Gastrocnemius medialis (tissue), 4 donors: ENCODE measurements at regions not wholly inside any gene's neighbourhood (a gene's known extent, or its start where the extent isn't known, plus 50 kb on each side); places are given as distances from the start of the nearest gene placed in this dataset.

Experiments used
- POLR2A ChIP-seq, 2 donors: fragments of 450-650 bp; IDR thresholded peaks; one replicate each; pipeline ENCODE4 v1.6.1; 2017; ENCODE audit warnings: antibody characterized with exemption in 2 of 2, mild to moderate bottlenecking in 2 of 2, moderate library complexity in 2 of 2
- TF ChIP-seq, protein P1 (sequence below), 5 experiments: fragments of 450-650 bp in 3 of 5; fragments of 200-600 bp in 2 of 5; sonication (generic) in 2 of 5; IDR thresholded peaks in 4 of 5; conservative IDR thresholded peaks in 1 of 5; 1 replicate in 4 of 5; 2 replicates in 1 of 5; pipeline ENCODE4 v1.5.1; 2016 to 2019; ENCODE audit warnings: antibody characterized with exemption in 5 of 5, mild to moderate bottlenecking in 3 of 5, moderate library complexity in 3 of 5

DNA sequence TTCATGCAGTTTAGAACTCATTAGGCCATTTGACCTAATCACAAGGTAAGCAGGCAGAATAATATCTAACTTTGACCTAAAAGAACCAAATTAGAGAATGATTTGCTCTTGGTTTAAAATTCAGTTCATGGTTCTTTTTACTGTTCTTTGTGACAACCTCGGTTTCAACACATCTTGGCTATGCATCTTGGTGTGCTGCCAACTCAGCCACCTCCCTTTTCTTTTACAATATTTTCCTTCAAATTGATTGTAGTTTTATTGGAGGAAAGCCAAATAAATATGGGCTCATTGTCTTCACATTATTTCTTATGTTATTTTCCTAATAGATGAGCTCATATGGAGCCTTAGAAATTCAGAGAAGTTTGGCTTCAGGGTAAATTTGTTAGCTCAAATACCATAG lies 338.3 kb downstream of the SIPA1L2 start:
- no peak for TF ChIP-seq POLR2A (IDR thresholded peaks at IDR 0.05)
- TF ChIP-seq, protein P1, sequence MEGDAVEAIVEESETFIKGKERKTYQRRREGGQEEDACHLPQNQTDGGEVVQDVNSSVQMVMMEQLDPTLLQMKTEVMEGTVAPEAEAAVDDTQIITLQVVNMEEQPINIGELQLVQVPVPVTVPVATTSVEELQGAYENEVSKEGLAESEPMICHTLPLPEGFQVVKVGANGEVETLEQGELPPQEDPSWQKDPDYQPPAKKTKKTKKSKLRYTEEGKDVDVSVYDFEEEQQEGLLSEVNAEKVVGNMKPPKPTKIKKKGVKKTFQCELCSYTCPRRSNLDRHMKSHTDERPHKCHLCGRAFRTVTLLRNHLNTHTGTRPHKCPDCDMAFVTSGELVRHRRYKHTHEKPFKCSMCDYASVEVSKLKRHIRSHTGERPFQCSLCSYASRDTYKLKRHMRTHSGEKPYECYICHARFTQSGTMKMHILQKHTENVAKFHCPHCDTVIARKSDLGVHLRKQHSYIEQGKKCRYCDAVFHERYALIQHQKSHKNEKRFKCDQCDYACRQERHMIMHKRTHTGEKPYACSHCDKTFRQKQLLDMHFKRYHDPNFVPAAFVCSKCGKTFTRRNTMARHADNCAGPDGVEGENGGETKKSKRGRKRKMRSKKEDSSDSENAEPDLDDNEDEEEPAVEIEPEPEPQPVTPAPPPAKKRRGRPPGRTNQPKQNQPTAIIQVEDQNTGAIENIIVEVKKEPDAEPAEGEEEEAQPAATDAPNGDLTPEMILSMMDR (IDR thresholded peaks at IDR 0.05 in 4 of 5, conservative IDR thresholded peaks at IDR 0.05 in 1 of 5) = no peak
